Eye (tissue), 1 donor: ENCODE measurements at regions not wholly inside any gene's neighbourhood (a gene's known extent, or its start where the extent isn't known, plus 50 kb on each side); places are given as distances from the start of the nearest gene placed in this dataset.

Source experiments
- DNase-seq: peaks from one replicate; pipeline ENCODE4 v3.0.0-alpha.2; 2015

DNA sequence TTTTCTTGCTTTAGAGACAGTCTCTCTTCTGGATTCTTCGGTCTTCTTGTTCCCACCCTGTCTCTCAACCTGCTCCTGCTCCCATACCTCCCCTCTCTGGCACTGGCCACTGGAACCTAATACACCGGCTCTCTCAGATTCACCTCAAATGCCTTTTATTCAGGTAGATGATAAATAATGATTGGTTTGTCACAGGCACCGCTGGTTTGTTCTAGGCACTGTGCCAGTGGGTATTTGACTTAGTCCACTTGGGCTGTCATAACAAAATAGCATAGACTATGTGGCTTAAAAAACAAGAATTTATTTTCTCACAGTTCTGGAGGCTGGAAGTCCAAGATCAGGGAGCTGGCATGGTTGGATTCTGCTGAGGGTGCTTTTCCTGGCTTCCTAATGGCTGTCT lies 278.2 kb upstream of the STT3B start:
- no peak for DNase-seq

DNA sequence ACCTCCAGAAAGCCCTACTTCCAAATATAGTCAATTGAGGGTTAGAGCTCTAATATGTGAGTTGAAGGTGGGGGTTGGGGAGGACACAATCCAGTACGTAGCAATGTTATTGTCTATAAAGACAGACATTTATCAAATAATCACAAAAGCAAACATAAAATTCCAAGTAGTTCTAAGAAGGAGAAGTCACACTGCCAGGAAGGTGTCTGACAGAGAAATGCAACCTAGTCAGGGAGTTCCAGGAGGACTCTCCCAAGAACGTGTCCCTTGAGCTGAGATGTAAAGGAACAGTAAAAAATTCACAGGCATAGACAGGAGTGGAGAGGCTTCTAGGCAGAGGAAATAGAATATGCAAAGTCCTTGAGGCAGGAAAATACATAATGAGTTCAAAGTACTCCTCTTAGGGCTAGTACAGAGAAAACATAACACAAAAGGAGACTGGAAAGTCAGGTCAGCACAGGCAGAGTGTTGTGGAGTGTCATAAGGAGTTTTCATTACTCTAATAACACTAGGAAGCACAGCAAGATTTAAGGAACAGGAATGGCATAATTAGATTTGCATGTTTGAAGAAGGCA lies 277.6 kb upstream of the STT3B start:
- DNase-seq: no peak

DNA sequence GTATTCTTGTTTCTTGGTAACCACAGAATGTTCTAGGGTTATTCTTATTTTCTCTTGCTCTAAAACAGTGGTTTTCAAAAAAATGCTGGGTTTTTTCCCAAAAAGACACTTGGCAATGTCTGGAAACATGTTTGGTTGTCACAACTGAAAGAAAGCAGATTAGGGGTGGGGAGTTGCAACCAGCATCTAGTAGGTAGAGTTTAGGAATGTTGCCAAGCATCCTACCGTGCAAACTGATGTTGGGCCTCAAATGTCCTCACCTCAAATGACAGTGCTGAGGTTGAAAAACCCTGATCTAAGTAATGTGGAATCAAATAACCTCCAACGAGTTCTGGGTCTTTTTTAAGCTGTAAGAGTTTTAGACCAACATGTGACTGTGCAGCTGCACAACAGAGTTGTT lies 270.5 kb upstream of the STT3B start:
- DNase-seq: no peak

DNA sequence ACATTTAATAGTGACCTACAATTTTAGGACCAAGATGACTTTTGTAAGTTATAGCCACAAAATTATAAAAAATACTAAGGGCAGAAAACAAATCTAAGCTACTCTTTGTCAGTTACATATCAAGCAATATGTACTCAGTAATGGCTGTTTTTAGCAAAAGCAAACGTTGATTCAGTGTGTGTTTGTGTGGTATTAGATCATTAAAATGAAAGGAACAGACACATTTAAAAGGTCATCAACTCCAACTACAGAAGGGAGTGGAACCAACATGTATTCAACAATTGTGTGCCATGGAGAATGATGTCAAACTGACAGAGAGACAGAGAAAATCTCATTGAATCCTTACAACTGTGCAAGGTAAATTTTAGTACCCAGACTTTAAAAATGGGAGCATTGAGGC lies 268.8 kb upstream of the STT3B start:
- DNase-seq: no peak

DNA sequence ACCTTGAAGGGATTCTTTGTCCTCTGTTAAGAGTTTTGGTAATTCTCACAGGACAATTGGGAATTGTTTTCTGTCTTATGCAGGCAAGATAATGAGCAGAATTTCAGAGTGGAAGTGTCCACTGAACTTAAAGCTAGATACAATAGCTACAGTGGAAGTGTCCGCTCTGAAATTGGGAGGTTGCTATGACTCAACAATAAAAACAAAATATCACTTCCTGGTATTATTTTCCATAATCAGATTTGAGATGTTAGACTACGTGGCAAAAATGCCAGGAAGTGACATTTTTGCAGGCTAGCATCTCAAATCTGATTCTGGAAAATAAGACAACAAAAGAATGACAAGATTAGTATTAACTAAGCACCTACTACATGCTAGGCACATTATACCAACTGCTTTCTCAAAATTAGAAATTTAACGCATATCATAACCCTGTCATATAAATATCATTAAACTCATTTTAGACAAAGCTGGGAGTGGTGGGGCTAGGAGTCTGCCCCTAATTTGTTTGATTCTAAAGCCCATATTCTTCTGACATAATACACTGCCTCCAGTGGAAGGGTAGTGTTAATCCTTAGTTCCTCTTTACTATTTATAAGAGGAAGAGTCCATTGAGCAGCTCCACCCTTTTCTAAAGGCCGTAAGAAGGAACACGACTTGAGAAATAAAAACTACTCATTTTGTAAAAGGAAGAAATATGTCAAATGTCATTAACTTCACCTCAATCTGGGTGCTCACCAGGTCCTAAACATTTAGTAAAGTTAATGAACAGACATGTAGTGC lies 266.9 kb upstream of the STT3B start:
- no peak for DNase-seq

DNA sequence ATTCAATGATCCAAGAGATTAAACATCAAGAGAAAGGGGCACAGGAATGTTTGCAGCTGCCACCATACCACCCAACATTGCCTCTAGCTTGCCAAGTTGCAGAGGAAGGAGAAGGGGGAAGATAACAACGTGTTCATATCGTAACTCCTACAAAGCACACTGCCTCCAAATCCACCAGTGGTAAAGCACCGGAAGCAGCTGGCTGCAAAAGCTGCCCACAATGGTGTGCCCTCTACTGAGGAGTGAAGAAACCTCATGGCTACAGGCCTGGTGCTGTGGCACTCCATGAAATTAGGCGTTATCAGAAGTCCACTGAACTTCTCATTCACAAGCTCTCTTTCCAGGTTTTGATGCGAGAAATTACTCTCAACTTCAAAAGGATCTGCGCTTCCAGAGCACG lies 263.9 kb upstream of the STT3B start:
- DNase-seq: no peak

DNA sequence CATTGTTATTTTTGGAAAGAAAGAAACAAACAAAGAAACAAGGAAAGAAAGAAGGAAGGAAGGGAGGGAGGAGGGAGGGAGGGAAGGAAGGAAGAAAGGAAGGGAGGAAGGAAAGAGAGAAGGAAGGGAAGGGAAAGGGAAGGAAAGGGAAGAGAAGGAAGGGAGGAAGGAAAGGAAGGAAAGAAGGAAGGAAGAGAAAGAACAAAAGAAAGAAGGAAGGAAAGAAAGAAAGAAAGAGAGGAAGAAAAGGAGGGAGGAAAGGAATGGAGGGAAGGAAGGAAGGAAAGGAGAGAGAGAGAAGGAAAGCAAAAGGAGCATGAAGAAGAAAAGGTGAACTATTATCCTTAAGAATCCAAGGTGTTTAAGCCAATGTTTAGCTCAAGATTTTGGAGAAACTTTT lies 262.7 kb upstream of the STT3B start:
- no peak for DNase-seq

DNA sequence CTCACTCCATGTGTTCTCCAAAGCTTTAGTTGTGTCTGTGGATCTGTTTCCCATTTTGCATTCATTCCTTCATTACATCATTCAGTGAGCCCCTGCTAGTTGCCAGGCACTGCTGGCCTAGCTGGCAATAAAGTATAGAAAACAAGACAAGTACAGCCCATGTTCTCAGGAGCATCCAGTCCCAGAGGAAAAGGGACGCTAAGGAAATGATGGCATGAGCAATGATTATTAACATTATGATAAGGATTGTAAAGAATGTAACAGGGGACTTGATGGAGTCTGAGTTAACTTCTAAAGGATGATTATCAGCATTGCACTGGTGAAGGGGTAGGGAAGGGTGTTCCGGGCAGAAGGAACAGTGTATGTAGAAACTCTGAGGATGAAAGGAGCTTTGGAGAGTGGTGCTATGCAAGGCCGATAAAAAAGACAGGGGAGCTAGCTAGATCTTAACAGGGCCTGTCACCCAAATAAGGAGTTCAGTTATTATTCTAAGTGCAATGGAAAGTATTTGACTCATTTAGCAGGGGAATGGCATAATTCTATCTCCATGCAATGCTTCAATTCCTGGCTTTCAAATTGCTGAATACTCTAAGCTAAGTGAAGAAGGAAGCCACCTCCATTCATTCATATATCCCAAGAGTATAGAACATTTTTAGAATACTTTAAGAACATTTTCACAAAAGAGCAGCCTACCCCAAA lies 258.2 kb upstream of the STT3B start:
- no peak for DNase-seq

DNA sequence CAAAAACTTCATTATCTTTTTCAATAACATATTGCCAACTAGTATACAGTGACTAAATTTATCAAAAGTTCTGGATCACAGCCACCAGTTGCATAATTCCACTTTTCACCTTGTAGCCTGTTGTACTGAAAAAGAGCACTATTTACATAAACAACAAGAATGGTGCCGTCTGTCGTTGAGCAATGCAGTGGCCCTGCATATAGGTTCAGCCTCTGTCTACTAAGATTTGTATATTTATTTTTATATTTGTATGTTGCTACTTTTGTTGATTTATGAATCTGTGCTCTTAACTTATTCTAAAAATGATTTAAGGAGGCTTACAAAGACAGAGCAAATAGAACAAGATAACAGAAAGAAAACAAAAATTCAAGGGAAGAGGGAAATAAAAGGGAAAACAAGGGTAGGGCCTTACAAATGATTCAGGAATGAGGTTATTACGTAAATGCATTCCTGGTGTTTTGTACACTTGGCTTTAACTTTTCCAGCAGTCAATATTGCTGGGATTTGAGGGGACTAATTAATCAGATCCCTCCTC lies 257.6 kb upstream of the STT3B start:
- no peak for DNase-seq

DNA sequence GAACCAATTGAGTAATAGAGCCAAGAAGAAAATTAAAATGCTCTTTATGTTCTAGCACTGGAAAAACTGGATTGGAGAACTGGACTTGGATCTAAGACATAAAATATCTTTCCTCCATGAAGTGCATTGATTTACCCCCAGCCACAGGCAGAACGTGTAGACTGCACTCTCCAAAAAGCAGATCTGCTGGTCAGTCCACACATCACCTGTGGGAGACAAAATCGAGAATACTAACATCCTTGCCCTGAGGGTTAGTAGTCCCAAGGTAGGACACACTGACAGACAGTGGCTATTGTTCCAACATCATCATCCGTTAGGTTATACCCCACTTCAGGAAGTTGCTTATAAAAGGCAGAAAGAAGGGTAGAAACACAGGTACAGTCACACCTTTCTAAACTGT lies 257.1 kb upstream of the STT3B start:
- no peak for DNase-seq

DNA sequence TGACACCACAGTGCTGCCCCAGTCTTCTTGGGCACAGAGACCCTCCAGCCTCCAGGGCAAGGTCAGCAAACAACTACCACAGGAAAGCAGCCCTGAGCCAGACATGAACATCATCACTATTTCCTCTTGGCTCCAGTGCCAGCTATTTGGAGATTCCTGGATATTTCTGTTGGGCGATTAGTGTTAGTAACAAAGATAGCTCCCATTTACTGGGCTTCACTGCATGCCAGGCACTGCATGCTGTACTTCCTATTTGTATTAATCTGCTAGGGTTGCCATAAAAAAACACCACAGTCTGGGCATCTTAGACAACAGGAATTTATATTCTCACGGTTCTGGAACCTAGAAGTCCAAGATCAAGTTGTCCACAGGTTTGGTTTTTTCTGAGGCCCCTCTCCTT lies 255.1 kb upstream of the STT3B start:
- DNase-seq: no peak

DNA sequence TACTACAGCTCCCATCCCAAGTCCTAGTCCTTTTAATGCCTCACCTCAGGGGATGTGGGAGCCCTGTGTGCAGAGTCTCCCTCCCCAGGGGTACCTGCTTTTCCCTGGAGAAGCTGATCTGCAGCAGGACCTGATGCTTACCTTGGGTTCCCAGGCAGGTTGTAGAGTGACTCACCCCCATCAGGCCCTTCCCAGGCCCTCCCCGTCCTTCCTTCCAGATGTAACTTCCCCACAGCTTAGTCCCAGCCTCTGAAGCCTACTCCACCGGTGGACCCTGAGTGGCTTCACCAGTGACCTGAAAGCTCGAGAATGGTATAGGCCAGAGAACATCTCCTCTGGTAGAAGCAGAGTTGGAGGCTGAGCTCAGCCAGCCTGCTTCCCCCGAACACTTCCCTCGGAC lies 254.2 kb upstream of the STT3B start:
- no peak for DNase-seq

DNA sequence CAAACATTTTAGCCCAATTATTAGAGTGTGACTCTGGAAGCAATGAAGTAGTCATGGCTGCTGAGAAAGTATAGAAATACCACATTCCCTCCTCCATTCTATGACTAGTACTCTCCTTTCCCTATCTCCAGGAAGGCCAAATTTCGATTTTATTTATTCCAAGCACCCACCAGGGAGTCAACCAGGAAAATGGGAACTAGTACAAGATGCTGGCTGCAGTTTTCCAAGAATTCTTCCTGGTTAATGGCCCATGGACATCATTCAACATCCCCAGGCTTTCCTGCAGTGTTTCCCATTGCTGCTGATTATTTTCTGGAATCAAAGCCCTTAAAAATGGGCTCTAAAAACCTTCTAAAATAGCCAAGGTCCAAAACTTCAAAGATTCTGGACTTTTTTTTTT lies 247.9 kb upstream of the STT3B start:
- no peak for DNase-seq

DNA sequence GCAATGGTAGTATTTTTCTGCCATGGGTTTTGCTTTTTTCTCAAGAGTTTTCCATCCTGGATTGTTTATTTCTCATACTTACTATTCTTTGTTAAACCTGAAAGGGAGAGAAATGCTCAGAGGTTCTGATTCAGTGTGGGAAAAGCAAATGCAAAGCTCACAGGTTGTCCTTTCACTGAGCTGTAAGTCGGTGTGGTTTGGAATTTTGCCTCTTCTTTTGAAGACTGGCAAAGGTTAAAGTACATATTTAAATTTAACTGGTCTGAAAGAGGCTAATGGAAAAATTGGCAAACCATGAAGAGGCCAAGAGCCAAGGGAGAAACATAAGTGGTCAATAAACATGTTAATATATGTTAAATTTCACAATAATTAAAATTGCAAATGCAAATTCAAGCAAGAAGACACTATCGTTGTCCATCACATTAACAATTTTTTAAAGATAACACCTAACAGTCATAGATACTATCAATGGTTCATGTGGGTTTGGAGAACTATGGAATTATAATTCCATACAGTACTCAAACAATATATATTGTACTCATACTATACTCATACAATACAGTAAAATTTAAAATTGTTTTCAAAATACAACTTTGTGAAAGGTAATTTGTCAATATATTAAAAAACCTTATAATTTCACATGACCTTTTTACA lies 246.8 kb upstream of the STT3B start:
- no peak for DNase-seq

DNA sequence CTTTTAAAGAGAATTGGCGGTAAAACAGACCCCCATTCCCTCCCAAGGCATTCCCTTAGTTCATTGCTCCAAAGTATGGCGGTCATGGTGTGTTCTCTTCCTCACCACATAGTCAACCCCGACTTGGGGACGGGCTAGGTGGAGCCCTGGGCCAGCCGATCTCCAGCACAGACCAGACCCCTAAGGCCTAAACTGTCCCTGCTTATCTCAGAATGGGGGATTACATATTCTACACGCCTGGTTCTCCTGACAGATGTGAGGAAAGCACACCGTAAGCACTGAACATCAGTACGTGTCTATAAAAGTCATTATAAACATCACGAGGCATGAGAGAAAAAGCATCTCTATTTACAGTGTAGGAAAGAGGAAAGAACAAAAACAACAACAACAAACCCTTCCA lies 244.5 kb upstream of the STT3B start:
- DNase-seq: no peak

DNA sequence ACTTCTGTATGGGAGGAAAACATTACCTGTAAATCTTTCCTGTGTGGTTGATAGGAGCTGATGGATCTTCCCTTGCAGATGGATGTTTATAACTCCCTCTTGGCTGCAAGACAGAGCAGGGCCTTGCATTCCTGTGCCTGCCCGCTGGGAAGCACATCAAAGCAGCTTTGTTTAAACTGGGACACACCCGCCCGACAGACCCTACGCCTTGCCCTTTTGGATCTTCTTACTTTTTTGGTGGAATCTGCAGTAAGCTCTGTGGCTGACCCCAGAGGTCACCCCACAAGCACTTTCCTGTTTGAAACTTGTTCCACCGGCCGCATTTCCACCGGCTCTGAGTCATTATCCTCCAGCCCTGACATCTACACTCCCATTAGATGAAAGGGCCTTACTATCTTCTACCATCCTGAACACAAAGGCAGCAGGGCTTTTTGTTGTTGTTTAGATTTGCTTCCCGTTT lies 244.1 kb upstream of the STT3B start:
- DNase-seq: peak; percentile 64

DNA sequence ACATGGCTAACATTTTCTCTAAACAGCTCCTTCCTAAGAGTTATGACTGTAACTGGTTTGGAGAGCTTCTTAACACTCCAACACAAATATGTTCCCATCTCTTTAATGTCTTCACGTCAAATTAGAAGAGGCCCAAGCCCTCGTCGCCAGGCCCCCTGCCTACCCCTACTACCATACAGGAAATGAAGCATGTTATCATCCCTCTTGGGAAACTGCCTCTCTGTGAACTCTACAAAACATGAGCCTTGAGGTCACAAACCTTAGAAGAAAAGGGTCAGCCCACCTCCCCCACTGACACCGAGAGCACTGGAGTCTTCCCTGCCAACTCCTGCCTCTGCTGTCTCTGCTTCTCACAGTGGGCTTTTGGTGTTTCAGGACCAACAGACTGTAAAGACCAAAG lies 243.1 kb upstream of the STT3B start:
- no peak for DNase-seq

DNA sequence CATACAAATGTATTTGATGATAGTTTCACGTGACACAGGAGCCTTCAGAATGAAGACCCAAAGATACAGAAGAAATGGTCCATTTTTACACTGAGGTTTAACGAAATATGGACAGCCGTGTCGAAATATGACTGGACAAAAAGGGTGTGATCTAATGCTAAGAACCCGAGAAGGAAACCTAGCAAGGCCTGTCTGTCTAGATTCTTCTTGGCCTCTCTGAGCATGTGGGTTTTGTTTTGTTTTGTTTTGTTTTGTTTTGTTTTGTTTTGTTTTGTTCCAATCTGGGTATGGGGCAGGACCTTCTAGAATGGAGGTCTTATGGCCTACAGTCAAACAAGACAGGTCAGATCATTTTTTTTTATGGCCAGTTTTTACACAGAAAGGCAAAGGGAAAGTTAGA lies 242.7 kb upstream of the STT3B start:
- DNase-seq: no peak

DNA sequence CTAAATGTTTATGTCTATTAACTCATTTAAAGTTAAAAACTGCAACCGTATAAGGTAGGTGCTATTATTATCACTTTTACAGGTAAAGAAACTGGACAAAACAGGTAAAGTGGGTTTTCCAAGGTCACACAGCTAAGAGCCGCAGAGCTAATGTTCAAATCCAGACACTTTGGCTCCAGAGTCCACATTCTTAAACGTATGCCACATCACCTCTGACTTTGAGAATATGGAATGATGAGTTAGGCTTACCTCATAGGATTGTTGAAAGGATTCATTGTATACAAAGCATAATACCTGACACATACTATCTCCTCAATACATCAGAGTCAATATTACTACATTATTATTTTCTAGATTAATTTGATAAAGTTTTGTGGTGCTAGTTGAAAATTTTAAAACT lies 240.9 kb upstream of the STT3B start:
- DNase-seq: no peak

DNA sequence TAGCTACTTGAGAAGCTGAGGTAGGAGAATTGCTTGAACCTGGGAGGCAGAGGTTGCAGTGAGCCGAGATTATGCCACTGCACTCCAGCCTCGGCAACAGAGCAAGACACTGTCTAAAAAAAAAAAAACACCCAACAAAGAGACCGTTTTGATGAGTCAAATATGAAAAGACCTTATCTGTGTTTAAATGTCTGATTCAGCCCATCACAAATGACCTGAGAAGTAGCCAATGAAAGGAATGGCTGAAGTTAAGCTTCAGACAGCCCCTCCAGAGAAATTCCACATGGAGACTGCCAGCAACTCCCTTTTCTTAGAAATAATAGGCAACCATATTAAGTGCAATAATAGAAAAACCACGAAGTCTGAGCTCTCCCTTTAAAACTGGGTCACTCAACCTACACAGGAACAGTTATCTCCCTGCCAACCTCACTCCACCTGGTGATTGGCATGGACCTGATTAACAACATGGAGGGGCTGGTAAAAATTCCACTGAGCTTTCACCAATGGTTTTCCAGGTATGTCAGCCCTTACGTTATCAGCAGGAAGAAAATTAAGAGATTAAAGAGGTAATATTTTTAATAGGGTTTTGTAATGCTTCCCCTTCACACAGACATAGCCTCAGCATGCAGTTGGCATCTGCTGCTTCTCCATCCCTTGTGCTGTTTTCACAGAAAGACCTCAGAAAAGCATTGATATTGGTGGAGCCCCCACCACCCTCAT lies 238.1 kb upstream of the STT3B start:
- DNase-seq: no peak

DNA sequence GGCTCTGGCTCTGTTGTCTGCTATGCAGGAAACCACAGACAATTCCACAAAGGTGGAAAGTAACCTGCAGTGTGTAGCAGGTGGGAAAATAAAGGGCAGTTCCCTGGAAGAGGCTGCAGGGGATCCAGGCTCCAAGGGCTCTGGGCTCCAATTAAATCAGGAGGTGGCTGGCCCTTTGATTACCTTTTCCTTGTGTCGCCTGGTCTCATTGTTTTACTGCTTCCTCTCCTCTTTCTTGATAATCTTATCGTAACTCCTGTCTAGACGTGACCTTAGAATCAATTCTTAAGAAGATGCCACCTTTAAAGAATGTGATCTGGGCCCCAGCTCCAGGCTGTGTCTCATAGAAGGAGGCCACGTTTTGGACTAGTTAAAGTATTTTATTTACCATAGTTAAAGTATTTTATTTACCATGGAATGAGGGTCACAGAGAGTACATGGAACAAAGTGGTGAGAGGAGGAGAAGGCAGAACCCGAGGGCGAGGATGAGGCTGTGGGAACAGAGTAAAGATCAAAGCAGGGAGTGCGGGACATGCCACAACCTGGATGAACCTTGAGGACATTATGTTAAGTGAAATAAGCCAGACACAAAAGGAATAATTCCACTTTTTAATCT lies 237.5 kb upstream of the STT3B start:
- no peak for DNase-seq

DNA sequence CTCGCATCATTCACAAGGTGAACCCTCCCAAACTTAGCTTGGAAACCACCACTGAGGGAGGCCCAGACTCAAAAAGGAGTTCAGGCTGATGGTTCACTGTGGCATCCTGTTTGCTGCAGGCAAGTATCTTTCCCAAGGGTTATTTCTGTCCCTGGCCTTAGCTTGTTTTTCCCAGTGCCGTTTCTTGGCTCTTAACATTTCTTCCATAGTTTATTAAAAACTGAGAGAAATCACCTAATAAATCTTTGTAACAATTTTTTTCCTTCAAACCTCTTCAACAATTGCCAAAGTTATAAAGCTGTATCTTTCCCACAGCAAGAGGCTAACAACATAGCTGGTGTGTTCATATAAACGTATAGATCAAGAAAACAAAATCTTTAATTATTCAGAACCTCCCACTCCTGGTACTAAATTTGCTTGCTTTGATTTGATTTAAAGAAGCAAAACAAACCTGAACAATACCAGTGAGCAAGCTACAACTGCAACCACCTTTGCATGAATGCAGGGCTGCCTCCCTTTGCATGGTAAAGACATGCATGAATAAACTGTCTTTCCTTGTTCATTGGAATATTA lies 234.9 kb upstream of the STT3B start:
- no peak for DNase-seq
